C4-2B (cell line): ENCODE measurements at regions not wholly inside any gene's neighbourhood (a gene's known extent, or its start where the extent isn't known, plus 50 kb on each side); places are given as distances from the start of the nearest gene placed in this dataset.

Experiments
- CTCF ChIP-seq: fragments of 450-650 bp; conservative IDR thresholded peaks from 2 replicates; pipeline ENCODE4 v1.5.1; 2017; ENCODE audit warnings: mild to moderate bottlenecking
- ZFX ChIP-seq: fragments of 450-650 bp; IDR thresholded peaks from 2 replicates; pipeline ENCODE4 v1.6.1; 2017

DNA sequence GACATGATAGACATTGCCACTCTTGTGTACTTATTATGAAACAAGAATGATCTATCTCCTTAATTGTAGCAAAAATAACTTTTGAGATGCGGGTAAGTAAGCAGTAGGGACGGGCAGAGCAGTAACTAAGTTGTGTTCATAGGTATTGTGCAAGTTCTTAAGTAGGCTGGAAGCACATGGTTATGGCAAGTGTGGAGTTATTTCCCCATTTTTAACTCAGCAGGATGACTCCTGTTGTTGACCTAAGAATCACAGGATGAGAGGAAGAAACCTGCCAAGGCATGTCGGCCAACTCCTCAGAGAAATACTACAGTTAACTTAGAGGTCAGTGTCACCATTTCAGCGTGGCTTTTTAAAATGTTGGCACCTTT is 51.1 kb upstream of the FN1 start:
- TF ChIP-seq CTCF: no peak
- no peak for TF ChIP-seq ZFX
